ENCODE measurements at regions not wholly inside any gene's neighbourhood (a gene's known extent, or its start where the extent isn't known, plus 50 kb on each side); places are given as distances from the start of the nearest gene placed in this dataset.

DNA sequence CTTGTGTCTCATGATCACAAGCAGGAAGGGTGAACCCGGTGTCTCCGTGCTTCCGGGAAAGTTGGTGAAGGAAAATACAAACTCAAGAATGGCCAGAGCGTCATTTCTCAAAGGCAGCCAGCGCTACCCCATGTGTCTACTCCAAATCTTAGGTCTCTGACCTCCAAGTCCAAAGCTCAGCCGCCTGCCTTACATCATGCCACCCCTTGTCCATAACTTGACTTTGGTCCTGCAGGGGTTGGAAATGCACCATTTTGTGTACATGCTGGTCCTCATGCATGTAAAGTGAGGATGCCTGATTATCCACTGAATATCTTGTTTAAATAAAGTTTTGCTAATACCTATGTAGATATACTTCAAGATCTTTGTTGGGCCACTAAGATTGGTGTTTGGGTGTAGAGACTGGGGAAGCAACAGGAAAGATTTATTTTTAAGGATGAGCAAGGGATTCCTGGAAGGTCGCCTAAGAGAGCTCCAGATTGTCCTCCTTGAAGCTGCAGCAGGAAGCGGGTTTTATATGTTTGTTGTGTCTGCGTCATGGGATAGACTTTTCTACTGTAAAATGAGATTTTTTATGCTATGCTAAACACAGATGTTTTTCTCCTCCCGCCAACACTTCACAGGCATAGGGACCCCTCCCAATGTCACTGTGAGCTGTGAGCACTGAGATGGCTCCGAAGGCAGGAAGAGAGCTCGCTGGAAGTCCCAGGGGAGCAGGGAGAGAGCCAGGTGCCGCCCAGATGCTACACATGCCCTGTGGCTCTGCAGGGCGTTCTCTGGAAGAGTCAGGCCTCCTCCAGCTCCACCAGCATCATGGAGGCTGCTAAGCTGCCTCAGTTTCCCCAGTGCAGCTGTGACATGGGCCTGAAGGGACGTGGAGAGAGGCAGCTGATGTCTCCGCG is 176.2 kb upstream of the HDAC4 start:
- no peak for TF ChIP-seq POLR2AphosphoS5 (IDR thresholded peaks at IDR 0.05)
- TF ChIP-seq, protein P1, sequence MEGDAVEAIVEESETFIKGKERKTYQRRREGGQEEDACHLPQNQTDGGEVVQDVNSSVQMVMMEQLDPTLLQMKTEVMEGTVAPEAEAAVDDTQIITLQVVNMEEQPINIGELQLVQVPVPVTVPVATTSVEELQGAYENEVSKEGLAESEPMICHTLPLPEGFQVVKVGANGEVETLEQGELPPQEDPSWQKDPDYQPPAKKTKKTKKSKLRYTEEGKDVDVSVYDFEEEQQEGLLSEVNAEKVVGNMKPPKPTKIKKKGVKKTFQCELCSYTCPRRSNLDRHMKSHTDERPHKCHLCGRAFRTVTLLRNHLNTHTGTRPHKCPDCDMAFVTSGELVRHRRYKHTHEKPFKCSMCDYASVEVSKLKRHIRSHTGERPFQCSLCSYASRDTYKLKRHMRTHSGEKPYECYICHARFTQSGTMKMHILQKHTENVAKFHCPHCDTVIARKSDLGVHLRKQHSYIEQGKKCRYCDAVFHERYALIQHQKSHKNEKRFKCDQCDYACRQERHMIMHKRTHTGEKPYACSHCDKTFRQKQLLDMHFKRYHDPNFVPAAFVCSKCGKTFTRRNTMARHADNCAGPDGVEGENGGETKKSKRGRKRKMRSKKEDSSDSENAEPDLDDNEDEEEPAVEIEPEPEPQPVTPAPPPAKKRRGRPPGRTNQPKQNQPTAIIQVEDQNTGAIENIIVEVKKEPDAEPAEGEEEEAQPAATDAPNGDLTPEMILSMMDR (IDR thresholded peaks at IDR 0.05) = no peak
- TF ChIP-seq POLR2A (IDR thresholded peaks at IDR 0.05) = no peak

All from suprapubic skin (tissue), 4 donors.